WTC11 (cell line): ENCODE measurements at regions not wholly inside any gene's neighbourhood (a gene's known extent, or its start where the extent isn't known, plus 50 kb on each side); places are given as distances from the start of the nearest gene placed in this dataset.

Source experiments
- CBFB ChIP-seq: sonication (generic); formaldehyde crosslinking; IDR thresholded peaks from 2 replicates; pipeline ENCODE4 v1.8.1; 2022; ENCODE audit warnings: mild to moderate bottlenecking, low read depth, missing genetic modification reagents
- CREB1 ChIP-seq: sonication (generic); formaldehyde crosslinking; IDR thresholded peaks from 2 replicates; pipeline ENCODE4 v1.8.0; 2023; ENCODE audit warnings: mild to moderate bottlenecking, missing genetic modification reagents
- JUN ChIP-seq: sonication (generic); formaldehyde crosslinking; IDR thresholded peaks from 2 replicates; pipeline ENCODE4 v1.8.0; 2023; ENCODE audit warnings: mild to moderate bottlenecking, missing genetic modification reagents
- NR1H2 ChIP-seq: sonication (generic); formaldehyde crosslinking; IDR thresholded peaks from 2 replicates; pipeline ENCODE4 v1.9.0; 2021; ENCODE audit warnings: mild to moderate bottlenecking, moderate library complexity, missing genetic modification reagents
- NR3C1 ChIP-seq: sonication (generic); formaldehyde crosslinking; conservative IDR thresholded peaks from 2 replicates; pipeline ENCODE4 v1.8.1; 2023; ENCODE audit warnings: low read depth, mild to moderate bottlenecking, missing genetic modification reagents
- TCF7 ChIP-seq: sonication (generic); formaldehyde crosslinking; IDR thresholded peaks from 2 replicates; pipeline ENCODE4 v1.8.0; 2022; ENCODE audit warnings: mild to moderate bottlenecking, low read depth, missing genetic modification reagents, moderate library complexity
- TF ChIP-seq, protein P1 (sequence below): sonication (generic); formaldehyde crosslinking; IDR thresholded peaks from 2 replicates; pipeline ENCODE4 v1.8.0; 2022; ENCODE audit warnings: mild to moderate bottlenecking, missing genetic modification reagents
- TF ChIP-seq, protein P2 (sequence below): fragments of 200-600 bp; IDR thresholded peaks from 2 replicates; pipeline ENCODE4 v1.8.0; 2022; ENCODE audit warnings: antibody characterized with exemption
- TF ChIP-seq, protein P3 (sequence below): sonication (generic); formaldehyde crosslinking; conservative IDR thresholded peaks from 2 replicates; pipeline ENCODE4 v1.8.1; 2022; ENCODE audit warnings: mild to moderate bottlenecking, missing genetic modification reagents

DNA sequence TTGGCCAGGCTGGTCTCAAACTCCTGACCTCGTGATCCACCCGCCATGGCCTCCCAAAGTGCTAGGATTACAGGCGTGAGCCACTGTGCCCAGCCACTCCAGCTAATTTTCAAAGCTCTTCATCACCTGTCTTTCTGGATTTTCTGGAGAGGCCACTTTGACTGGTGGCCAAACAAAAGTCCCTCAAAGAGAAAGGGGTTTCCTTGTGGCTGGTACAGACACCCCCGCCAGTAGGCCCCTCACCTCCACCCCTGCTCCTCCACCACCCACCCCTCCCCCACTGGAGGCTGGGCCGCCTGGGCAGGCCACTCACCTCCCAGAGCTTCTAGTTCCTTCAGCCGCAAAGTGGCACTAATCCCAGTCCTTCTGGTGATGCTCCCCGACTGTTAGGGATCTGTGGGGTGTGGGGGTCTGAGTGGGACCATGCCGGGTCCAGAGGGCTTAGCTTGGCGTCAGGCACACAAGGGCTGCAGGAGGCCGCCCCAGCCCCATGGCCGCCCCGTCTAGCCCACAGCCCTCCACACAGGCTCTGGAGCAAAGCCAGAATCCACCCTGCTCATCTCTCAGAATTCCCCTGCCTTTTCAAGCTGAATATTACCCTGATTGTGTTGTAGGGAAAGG is 182.0 kb upstream of the IER5L start:
- TF ChIP-seq, protein P1, sequence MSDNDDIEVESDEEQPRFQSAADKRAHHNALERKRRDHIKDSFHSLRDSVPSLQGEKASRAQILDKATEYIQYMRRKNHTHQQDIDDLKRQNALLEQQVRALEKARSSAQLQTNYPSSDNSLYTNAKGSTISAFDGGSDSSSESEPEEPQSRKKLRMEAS (CRISPR knock-in tag): no peak
- TF ChIP-seq, protein P2, sequence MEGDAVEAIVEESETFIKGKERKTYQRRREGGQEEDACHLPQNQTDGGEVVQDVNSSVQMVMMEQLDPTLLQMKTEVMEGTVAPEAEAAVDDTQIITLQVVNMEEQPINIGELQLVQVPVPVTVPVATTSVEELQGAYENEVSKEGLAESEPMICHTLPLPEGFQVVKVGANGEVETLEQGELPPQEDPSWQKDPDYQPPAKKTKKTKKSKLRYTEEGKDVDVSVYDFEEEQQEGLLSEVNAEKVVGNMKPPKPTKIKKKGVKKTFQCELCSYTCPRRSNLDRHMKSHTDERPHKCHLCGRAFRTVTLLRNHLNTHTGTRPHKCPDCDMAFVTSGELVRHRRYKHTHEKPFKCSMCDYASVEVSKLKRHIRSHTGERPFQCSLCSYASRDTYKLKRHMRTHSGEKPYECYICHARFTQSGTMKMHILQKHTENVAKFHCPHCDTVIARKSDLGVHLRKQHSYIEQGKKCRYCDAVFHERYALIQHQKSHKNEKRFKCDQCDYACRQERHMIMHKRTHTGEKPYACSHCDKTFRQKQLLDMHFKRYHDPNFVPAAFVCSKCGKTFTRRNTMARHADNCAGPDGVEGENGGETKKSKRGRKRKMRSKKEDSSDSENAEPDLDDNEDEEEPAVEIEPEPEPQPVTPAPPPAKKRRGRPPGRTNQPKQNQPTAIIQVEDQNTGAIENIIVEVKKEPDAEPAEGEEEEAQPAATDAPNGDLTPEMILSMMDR: no peak
- TF ChIP-seq CREB1 (CRISPR knock-in tag) (no peak), JUN (CRISPR knock-in tag) (no peak), NR3C1 (no peak), NR1H2 (no peak), TCF7 (CRISPR knock-in tag) (no peak), CBFB (no peak)
- TF ChIP-seq, protein P3, sequence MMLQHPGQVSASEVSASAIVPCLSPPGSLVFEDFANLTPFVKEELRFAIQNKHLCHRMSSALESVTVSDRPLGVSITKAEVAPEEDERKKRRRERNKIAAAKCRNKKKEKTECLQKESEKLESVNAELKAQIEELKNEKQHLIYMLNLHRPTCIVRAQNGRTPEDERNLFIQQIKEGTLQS (CRISPR knock-in tag): no peak
